Gastrocnemius medialis (tissue), 4 donors: ENCODE measurements at regions not wholly inside any gene's neighbourhood (a gene's known extent, or its start where the extent isn't known, plus 50 kb on each side); places are given as distances from the start of the nearest gene placed in this dataset.

Source experiments
- CTCF ChIP-seq, 5 experiments: fragments of 450-650 bp in 3 of 5; fragments of 200-600 bp in 2 of 5; sonication (generic) in 2 of 5; IDR thresholded peaks in 4 of 5; conservative IDR thresholded peaks in 1 of 5; 1 replicate in 4 of 5; 2 replicates in 1 of 5; pipeline ENCODE4 v1.5.1; 2016 to 2019; ENCODE audit warnings: antibody characterized with exemption in 5 of 5, mild to moderate bottlenecking in 3 of 5, moderate library complexity in 3 of 5
- POLR2A ChIP-seq, 2 donors: fragments of 450-650 bp; IDR thresholded peaks; one replicate each; pipeline ENCODE4 v1.6.1; 2017; ENCODE audit warnings: antibody characterized with exemption in 2 of 2, mild to moderate bottlenecking in 2 of 2, moderate library complexity in 2 of 2

DNA sequence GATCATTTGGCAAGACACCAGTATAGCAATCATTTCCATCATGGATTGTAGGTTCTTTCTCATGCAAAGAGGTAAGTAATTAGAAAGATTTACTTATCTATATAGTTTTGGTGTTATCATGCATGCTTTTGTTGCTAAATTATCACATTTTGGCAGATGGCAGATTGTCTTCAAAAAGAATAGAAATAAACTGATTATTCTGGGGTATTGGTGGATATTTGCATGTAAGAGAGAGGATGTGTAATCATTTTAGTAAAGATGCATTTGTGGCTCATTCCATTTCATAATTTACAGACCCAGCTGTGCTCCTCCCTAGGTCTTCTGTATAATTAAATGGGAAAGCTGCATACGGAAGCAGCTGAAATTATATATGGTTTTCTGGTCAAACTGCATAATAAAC is 875.7 kb upstream of the ANO3 start:
- no peak for TF ChIP-seq CTCF (IDR thresholded peaks at IDR 0.05 in 4 of 5, conservative IDR thresholded peaks at IDR 0.05 in 1 of 5)
- TF ChIP-seq POLR2A (IDR thresholded peaks at IDR 0.05) = no peak
